B cell (primary cell): ENCODE measurements at regions not wholly inside any gene's neighbourhood (a gene's known extent, or its start where the extent isn't known, plus 50 kb on each side); places are given as distances from the start of the nearest gene placed in this dataset.
"Not testable (repeated sequence)": the region's sequence is repeated elsewhere in the genome, so short reads cannot be mapped to it uniquely, and the experiment has no call there.

Experiments
- ATAC-seq: fragments of 200-7000 bp; cut with Tn5 transposase; one replicate; pipeline ENCODE4 v1.10.0; 2021; ENCODE audit warnings: low read depth, mild to moderate bottlenecking, moderate number of reproducible peaks, moderate library complexity
- CTCF ChIA-PET: fragments of 350-600 bp; sonication (Branson Sonifier 250); formaldehyde crosslinking; loops from one replicate; lab custom pipeline; 2021; ENCODE audit warnings: antibody characterized with exemption, inconsistent platforms; lab: Charles Lee
- POLR2A ChIA-PET: fragments of 350-600 bp; sonication (Branson Sonifier 250); formaldehyde crosslinking; loops from one replicate; lab custom pipeline; 2021; ENCODE audit warnings: antibody characterized with exemption; lab: Charles Lee
- DNase-seq: peaks from one replicate; pipeline ENCODE4 v3.0.0; 2013
- H2AFZ ChIP-seq: 2 replicates; pipeline ENCODE4 v1.6.1; 2012; ENCODE audit warnings: mild to moderate bottlenecking, low read depth, low read length; ENCODE audit not compliant: insufficient read depth, poor library complexity, severe bottlenecking
- H3K27ac ChIP-seq, 2 donors: 1 replicate in 1 of 2; 2 replicates in 1 of 2; pipeline ENCODE4 v1.5.1; 2012 to 2013; ENCODE audit warnings: low read length in 2 of 2, mild to moderate bottlenecking in 2 of 2, moderate library complexity in 1 of 2
- H3K27me3 ChIP-seq, 4 experiments: fragments of 200-600 bp in 1 of 4; sonication (generic) in 1 of 4; replicated peaks in 1 of 4; 1 replicate in 2 of 4; 2 replicates in 2 of 4; pipeline versions ENCODE4 v1.6.1 to v1.7.0; 2013 to 2016; ENCODE audit warnings: low read length in 3 of 4, mild to moderate bottlenecking in 2 of 4, mixed read lengths in 1 of 4, moderate library complexity in 1 of 4; ENCODE audit not compliant: insufficient read depth in 4 of 4, control insufficient read depth in 3 of 4; ENCODE audit errors: control extremely low read depth in 1 of 4
- H3K36me3 ChIP-seq, 2 experiments: replicated peaks in 1 of 2; 1 replicate in 1 of 2; 2 replicates in 1 of 2; pipeline versions ENCODE4 v1.6.1 to v1.7.1; 2013; ENCODE audit warnings: low read length in 1 of 2; ENCODE audit not compliant: insufficient read depth in 2 of 2, control insufficient read depth in 1 of 2; ENCODE audit errors: control extremely low read depth in 1 of 2, extremely low read depth in 1 of 2
- H3K4me1 ChIP-seq, 2 donors: fragments of 200-600 bp in 1 of 2; sonication (generic) in 1 of 2; 1 replicate in 1 of 2; 2 replicates in 1 of 2; pipeline versions ENCODE4 v1.5.1 to v1.6.1; 2013 to 2017; ENCODE audit warnings: low read length in 2 of 2; ENCODE audit not compliant: control insufficient read depth in 2 of 2, insufficient read depth in 2 of 2
- H3K4me2 ChIP-seq: replicated peaks from 2 replicates; pipeline ENCODE3; 2012; ENCODE audit warnings: mild to moderate bottlenecking, low read depth, low read length; ENCODE audit not compliant: poor library complexity, severe bottlenecking
- H3K4me3 ChIP-seq, 5 experiments: fragments of 200-600 bp in 1 of 5; sonication (generic) in 1 of 5; 1 replicate in 3 of 5; 2 replicates in 2 of 5; pipeline versions ENCODE4 v1.5.1 to v1.7.0; 2011 to 2016; ENCODE audit warnings: low read length in 4 of 5, mild to moderate bottlenecking in 4 of 5, low read depth in 2 of 5, control low read depth in 1 of 5, moderate library complexity in 1 of 5; ENCODE audit not compliant: insufficient read depth in 1 of 5; ENCODE audit errors: control extremely low read depth in 1 of 5, extremely low read depth in 1 of 5
- H3K79me2 ChIP-seq: fragments of 200-600 bp; sonication (generic); one replicate; pipeline ENCODE4 v1.6.0; 2016; ENCODE audit warnings: low read length; ENCODE audit not compliant: control insufficient read depth, insufficient read depth
- H3K9ac ChIP-seq: fragments of 200-600 bp; sonication (generic); 2 replicates; pipeline ENCODE4 v1.6.1; 2017; ENCODE audit warnings: mild to moderate bottlenecking, low read length, moderate library complexity
- H3K9me3 ChIP-seq, 3 donors: one replicate each; pipeline versions ENCODE4 v1.6.1 to v1.7.1; 2013; ENCODE audit warnings: low read length in 2 of 3; ENCODE audit not compliant: control insufficient read depth in 2 of 3, insufficient read depth in 1 of 3; ENCODE audit errors: control extremely low read depth in 1 of 3
- H4K20me1 ChIP-seq: 2 replicates; pipeline ENCODE4 v1.6.0; 2012; ENCODE audit warnings: mild to moderate bottlenecking, low read length; ENCODE audit not compliant: insufficient read depth, control insufficient read depth, poor library complexity, severe bottlenecking
- H3K27ac Mint-ChIP-seq: one replicate; pipeline ENCODE4 v1.8.0; 2021; ENCODE audit warnings: mixed read lengths
- H3K27me3 Mint-ChIP-seq: one replicate; pipeline ENCODE4 v1.8.0; 2021; ENCODE audit warnings: mixed read lengths
- H3K4me1 Mint-ChIP-seq: one replicate; pipeline ENCODE4 v1.8.0; 2021; ENCODE audit warnings: mixed read lengths
- H3K4me3 Mint-ChIP-seq: one replicate; pipeline ENCODE4 v1.8.0; 2021; ENCODE audit warnings: mixed read lengths
- H3K9me3 Mint-ChIP-seq: one replicate; pipeline ENCODE4 v1.8.0; 2022; ENCODE audit warnings: mixed read lengths; ENCODE audit not compliant: insufficient read depth
- CTCF ChIP-seq: fragments of 200-600 bp; IDR thresholded peaks from one replicate; pipeline ENCODE4 v1.8.0; 2022; ENCODE audit warnings: antibody characterized with exemption, mild to moderate bottlenecking
- WGBS: methylation state at CpG from one replicate; pipeline ENCODE4 v1.1.5; 2013; ENCODE audit warnings: missing lambda C conversion rate; ENCODE audit not compliant: insufficient coverage; 5-methylcytosine and 5-hydroxymethylcytosine counted together
- intact Hi-C: fragments of 100-400 bp; cut with micrococcal nuclease; formaldehyde crosslinking; loops from one replicate; pipeline ENCODE4 v1.10.0; 2022

- H3K4me1 Mint-ChIP-seq, H3K4me1 ChIP-seq, H3K4me3 Mint-ChIP-seq, H4K20me1 ChIP-seq, H3K27me3 ChIP-seq, H3K27me3 Mint-ChIP-seq, H3K27ac Mint-ChIP-seq, DNase-seq, POLR2A ChIA-PET, H3K9me3 ChIP-seq, H3K36me3 ChIP-seq, H3K9me3 Mint-ChIP-seq, H3K27ac ChIP-seq, H3K79me2 ChIP-seq, intact Hi-C loops, ATAC-seq, H3K4me3 ChIP-seq, H3K4me2 ChIP-seq, H3K9ac ChIP-seq, H2AFZ ChIP-seq: not testable (repeated sequence)
- 100% methylated on average over 5 of the region's 7 CpGs for WGBS
- CTCF ChIA-PET: interaction anchor here (0.7 kb wide), 1 partner anchor 513 kb away, joined by 4 read pairs; no protein-coding TSS in a partner anchor
- TF ChIP-seq CTCF: peak; percentile 62
Measured at GRCh38 chr5:21485458-21486000, 1367.6 kb downstream of the CDH12 start.

GRCh38 chr5:21484498-21484889 lies 1368.7 kb downstream of the CDH12 start:
- H3K9me3 ChIP-seq, H3K4me2 ChIP-seq, H3K4me1 Mint-ChIP-seq, CTCF ChIA-PET, H3K4me3 Mint-ChIP-seq, H3K27me3 Mint-ChIP-seq, intact Hi-C loops, H3K27ac Mint-ChIP-seq, H4K20me1 ChIP-seq, H3K79me2 ChIP-seq, H2AFZ ChIP-seq, H3K4me3 ChIP-seq, H3K27me3 ChIP-seq, H3K9me3 Mint-ChIP-seq, ATAC-seq, POLR2A ChIA-PET, H3K4me1 ChIP-seq, DNase-seq, H3K9ac ChIP-seq, H3K36me3 ChIP-seq, H3K27ac ChIP-seq: not testable (repeated sequence)
- WGBS: 98% methylated on average over 7 of the region's 19 CpGs

- WGBS: 98% methylated on average over 14 of the region's 19 CpGs
- not testable (repeated sequence) for DNase-seq
Measured at GRCh38 chr5:21483790-21484497, 1369.2 kb downstream of the CDH12 start.

More at GRCh38 chr5:21483790-21484497, 1369.2 kb downstream of the CDH12 start:
- H3K36me3 ChIP-seq, CTCF ChIA-PET, H3K9ac ChIP-seq, H3K9me3 Mint-ChIP-seq, intact Hi-C loops, H3K4me3 Mint-ChIP-seq, H3K79me2 ChIP-seq, H3K4me1 ChIP-seq, H3K4me1 Mint-ChIP-seq, H3K27ac ChIP-seq, H3K9me3 ChIP-seq, H3K27me3 ChIP-seq, H3K27ac Mint-ChIP-seq, H2AFZ ChIP-seq, ATAC-seq, H4K20me1 ChIP-seq, H3K4me2 ChIP-seq, H3K4me3 ChIP-seq, POLR2A ChIA-PET, H3K27me3 Mint-ChIP-seq: not testable (repeated sequence)
